ENCODE measurements at regions not wholly inside any gene's neighbourhood (a gene's known extent, or its start where the extent isn't known, plus 50 kb on each side); places are given as distances from the start of the nearest gene placed in this dataset.
"Not testable (repeated sequence)": the region's sequence is repeated elsewhere in the genome, so short reads cannot be mapped to it uniquely, and the experiment has no call there.

DNA sequence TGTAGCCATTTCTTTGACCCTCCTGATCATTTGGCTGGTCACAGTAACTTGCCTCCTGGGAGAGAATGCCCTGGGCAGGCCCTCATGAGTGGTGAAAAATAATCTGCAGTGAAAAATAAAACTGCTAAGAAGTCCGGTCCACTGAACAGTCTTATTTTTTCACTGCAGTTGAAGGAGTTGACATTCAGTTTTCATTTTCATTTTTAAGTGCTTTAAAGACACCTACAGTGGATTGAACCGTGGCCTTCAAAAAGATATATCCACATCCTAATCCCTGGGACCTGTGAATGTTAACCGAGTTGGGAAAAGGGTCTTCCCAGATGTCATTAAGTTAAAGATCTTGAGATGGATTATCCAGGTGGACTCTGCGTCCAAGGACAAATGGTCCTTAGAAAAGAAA, 153.6 kb upstream of the GRK3 start:
- Mint-ChIP-seq H3K9me3 (no peaks in the 10 kb centered on the region), H3K27me3 (ENCODE audit: low read depth) (peaks cover 14% of the 10 kb centered on the region), H3K4me1 (peaks cover 18% of the 10 kb centered on the region), H3K4me3 (no peak overlapping the region), H3K27ac (ENCODE audit: unreplicated experiment) (no peak overlapping the region), H3K36me3 (ENCODE audit: low read depth) (no peaks in the 10 kb centered on the region)
- no peak for DNase-seq (ENCODE audit: low read depth, low spot score)
- TF ChIP-seq, protein P1, sequence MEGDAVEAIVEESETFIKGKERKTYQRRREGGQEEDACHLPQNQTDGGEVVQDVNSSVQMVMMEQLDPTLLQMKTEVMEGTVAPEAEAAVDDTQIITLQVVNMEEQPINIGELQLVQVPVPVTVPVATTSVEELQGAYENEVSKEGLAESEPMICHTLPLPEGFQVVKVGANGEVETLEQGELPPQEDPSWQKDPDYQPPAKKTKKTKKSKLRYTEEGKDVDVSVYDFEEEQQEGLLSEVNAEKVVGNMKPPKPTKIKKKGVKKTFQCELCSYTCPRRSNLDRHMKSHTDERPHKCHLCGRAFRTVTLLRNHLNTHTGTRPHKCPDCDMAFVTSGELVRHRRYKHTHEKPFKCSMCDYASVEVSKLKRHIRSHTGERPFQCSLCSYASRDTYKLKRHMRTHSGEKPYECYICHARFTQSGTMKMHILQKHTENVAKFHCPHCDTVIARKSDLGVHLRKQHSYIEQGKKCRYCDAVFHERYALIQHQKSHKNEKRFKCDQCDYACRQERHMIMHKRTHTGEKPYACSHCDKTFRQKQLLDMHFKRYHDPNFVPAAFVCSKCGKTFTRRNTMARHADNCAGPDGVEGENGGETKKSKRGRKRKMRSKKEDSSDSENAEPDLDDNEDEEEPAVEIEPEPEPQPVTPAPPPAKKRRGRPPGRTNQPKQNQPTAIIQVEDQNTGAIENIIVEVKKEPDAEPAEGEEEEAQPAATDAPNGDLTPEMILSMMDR (conservative IDR thresholded peaks at IDR 0.05) = no peak

DNA sequence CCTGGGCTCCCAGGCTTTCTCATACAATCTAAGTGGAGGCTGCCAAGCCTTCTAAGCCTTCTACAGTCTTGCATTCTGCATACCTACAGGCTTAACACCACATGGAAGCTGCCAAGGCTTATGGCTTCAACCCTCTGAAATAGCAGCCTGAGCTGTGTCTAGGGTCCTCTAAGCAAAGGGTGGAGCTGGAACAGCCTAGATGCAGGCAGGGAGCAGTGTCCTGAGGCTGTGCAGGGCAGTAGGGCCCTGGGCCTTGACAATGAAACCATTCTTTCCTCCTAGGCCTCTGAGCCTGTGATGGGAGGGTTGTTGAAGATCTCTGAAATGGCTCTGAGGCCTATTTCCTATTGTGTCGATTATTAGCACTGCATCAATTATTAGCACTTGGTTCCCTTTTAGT, 150.9 kb upstream of the GRK3 start:
- DNase-seq (ENCODE audit: low read depth, low spot score) = no peak
- Mint-ChIP-seq H3K27ac (ENCODE audit: unreplicated experiment) (no peak overlapping the region), H3K36me3 (ENCODE audit: low read depth) (no peaks in the 10 kb centered on the region), H3K4me3 (no peak overlapping the region), H3K4me1 (no peaks in the 10 kb centered on the region), H3K9me3 (no peaks in the 10 kb centered on the region), H3K27me3 (ENCODE audit: low read depth) (peaks cover 35% of the 10 kb centered on the region)
- TF ChIP-seq, protein P1 (conservative IDR thresholded peaks at IDR 0.05) = no peak

DNA sequence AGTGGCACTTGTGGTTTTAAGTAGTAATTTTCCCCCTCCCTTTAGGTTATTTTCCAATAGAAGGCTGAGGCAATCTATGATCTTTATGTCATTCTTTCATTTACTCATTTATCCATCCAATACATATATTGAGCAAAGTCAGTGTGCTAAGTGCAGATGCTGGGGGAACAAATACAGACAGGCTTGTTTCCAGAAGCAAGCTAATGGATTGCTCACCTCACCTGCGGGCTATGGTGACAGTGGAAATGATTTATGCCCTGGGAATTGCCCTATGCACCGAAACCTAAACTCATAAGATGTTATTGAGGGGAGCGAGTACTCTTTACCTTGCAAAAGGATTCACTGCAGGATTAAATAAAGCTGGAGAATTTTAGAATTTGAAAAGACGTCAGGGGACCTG, 148.7 kb upstream of the GRK3 start:
- not testable (repeated sequence) for H3K36me3 Mint-ChIP-seq (ENCODE audit: low read depth); H3K4me3 Mint-ChIP-seq; H3K27ac Mint-ChIP-seq (ENCODE audit: unreplicated experiment); DNase-seq (ENCODE audit: low read depth, low spot score); H3K9me3 Mint-ChIP-seq
- Mint-ChIP-seq H3K27me3 (ENCODE audit: low read depth) (peaks cover 56% of the 10 kb centered on the region), H3K4me1 (peaks cover 12% of the 10 kb centered on the region)

DNA sequence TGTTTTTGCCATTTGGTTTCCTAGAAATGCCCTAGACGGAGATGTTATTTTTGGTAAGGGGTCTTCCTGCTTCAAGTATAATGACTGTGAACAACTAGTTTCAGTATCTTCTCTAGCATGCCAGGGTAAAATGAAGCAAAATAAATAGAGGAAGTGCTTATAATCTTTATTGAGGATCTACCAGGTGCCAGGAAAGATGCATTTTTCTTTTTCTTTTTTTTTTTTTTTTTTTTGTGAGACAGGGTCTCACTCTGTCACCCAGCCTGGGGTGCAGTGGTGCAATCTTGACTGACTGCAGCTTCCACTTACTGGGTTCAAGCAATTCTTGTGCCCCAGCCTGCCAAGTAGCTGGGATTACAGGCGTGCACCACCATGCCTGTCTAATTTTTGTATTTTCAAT, 146.6 kb upstream of the GRK3 start:
- DNase-seq (ENCODE audit: low read depth, low spot score) = not testable (repeated sequence)
- H3K27me3 Mint-ChIP-seq (ENCODE audit: low read depth) = peaks cover 72% of the 10 kb centered on the region

DNA sequence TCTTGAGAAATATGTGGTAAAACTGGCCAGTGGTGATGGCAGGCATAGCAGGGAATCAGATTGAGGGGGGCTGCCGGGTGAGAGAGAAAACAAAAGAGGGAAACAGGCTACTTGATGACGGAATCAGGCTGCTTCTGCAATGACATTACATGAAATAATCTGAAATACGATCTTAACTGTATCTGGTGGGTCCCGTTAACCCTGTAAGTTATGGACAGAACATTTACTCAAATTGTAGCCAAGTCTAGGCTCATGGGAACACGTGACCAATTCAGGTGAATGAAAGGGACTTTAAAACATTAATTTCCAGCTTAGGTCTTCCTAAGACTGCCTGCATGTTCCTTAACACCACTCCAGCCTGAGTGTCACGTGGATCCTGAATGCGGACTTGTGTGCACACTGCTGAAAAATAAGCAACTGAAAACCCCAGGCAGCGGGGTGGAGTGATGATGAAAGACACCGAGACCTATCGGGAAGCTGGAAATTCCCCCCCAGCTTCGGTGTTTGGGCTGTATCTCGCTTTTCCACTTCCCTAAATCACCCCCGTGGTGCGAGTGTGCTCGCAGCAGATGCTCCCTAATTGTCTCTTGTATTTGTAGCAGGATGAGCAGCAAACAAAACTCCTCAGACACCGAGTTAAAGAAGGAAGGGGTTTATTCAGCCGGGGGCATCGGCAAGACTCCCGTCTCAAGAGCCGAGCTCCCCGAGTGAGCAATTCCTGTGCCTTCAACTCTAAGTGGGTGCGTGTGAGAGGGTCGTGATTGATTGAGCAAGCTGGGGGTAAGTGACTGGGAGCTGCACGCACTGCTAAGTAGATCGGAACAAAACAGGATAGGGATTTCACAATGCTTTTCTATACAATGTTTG, 145.0 kb upstream of the GRK3 start:
- DNase-seq (ENCODE audit: low read depth, low spot score) = no peak
- TF ChIP-seq, protein P1 (conservative IDR thresholded peaks at IDR 0.05) = no peak
- H3K4me1 Mint-ChIP-seq = peaks cover 19% of the 10 kb centered on the region
- no peaks in the 10 kb centered on the region for H3K9me3 Mint-ChIP-seq
- H3K27me3 Mint-ChIP-seq (ENCODE audit: low read depth) = peaks cover 88% of the 10 kb centered on the region
- no peak overlapping the region for H3K27ac Mint-ChIP-seq (ENCODE audit: unreplicated experiment)
- H3K4me3 Mint-ChIP-seq = peak overlapping the region; percentile 78
- peaks cover 3% of the 10 kb centered on the region for H3K36me3 Mint-ChIP-seq (ENCODE audit: low read depth)

More for the DNA sequence above, 146.6 kb upstream of the GRK3 start:
- not testable (repeated sequence) for H3K36me3 Mint-ChIP-seq (ENCODE audit: low read depth); H3K27ac Mint-ChIP-seq (ENCODE audit: unreplicated experiment); H3K9me3 Mint-ChIP-seq; H3K4me3 Mint-ChIP-seq
- H3K4me1 Mint-ChIP-seq = peaks cover 19% of the 10 kb centered on the region

DNA sequence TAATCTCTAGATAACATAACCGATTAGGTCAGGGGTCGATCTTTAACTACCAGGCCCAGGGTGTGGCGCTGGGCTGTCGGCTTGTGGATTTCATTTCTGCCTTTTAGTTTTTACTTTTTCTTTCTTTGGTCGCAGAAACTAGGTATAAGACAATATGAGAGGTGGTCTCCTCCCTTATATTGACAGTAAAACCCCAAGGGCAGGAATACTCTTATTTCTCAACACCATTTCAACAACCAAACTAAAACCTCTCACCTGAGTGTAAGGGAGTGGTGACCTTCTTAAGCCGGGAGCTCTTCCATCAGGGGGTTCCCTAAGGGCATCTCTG, 144.4 kb upstream of the GRK3 start:
- H3K4me3 Mint-ChIP-seq = peak overlapping the region; percentile 78
- DNase-seq (ENCODE audit: low read depth, low spot score); H3K9me3 Mint-ChIP-seq; H3K27ac Mint-ChIP-seq (ENCODE audit: unreplicated experiment); H3K36me3 Mint-ChIP-seq (ENCODE audit: low read depth): not testable (repeated sequence)
- H3K27me3 Mint-ChIP-seq (ENCODE audit: low read depth) = peaks cover 88% of the 10 kb centered on the region
- peaks cover 19% of the 10 kb centered on the region for H3K4me1 Mint-ChIP-seq

DNA sequence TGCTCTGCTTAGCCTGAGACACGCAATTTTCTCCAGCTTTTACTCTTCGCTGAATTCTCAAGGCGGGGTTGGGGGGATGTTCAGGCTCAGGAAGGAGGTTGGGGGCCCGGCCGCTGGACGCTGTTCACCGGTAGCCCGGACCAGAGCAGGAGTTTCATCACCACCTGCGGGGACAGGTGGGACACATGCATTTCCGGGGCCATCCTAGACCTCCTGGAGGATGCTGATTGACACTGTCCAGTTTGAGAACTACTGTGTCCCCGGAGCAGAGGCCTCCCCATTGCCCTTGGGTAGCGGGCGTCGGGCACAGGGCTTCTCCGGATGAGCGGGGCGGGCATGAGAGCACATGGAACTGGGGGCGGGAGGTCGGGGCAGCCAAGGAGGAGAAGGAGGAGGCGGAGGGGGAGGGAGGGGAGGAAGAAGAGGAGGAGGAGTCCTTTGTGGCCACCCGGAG, 144.0 kb upstream of the GRK3 start:
- H3K27me3 Mint-ChIP-seq (ENCODE audit: low read depth) = peaks cover 86% of the 10 kb centered on the region
- TF ChIP-seq, protein P1 (conservative IDR thresholded peaks at IDR 0.05) = no peak
- peaks cover 3% of the 10 kb centered on the region for H3K36me3 Mint-ChIP-seq (ENCODE audit: low read depth)
- no peaks in the 10 kb centered on the region for H3K9me3 Mint-ChIP-seq
- H3K4me1 Mint-ChIP-seq = peaks cover 19% of the 10 kb centered on the region
- no peak overlapping the region for H3K27ac Mint-ChIP-seq (ENCODE audit: unreplicated experiment)
- peak overlapping the region; percentile 78 for H3K4me3 Mint-ChIP-seq
- no peak for DNase-seq (ENCODE audit: low read depth, low spot score)

Data from neural crest cell (in vitro differentiated cells).